Stimulated activated CD4-positive, alpha-beta T cell treated with anti-CD3 and anti-CD28 coated beads, Interleukin-2, amount 100 ng/mL, for 48 hours (primary cell): ENCODE measurements at regions not wholly inside any gene's neighbourhood (a gene's known extent, or its start where the extent isn't known, plus 50 kb on each side); places are given as distances from the start of the nearest gene placed in this dataset.
"Not testable (repeated sequence)": the region's sequence is repeated elsewhere in the genome, so short reads cannot be mapped to it uniquely, and the experiment has no call there.

Experiments used
- DNase-seq, 2 donors: peaks; one replicate each; pipeline ENCODE4 v3.0.0-alpha.2; 2020

DNA sequence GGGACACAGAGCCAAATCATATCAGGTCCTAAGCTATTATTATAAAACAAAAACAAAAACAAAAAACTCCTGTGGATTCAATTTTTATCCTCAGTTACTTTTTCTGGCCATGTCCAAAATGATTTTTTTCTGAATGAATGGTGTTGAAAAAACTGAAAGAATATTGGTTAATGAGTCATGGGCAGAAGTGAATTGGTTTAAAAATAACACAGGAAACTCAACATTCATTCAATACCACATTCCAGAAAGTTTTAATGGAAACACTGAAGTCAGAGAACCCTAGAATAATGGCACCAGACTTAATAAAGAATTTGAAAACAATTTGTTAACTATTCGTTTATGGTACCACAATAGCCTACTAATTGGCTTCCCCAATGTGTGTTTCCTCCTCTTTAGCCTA is 102.4 kb upstream of the CDH9 start:
- DNase-seq, result no peak

DNA sequence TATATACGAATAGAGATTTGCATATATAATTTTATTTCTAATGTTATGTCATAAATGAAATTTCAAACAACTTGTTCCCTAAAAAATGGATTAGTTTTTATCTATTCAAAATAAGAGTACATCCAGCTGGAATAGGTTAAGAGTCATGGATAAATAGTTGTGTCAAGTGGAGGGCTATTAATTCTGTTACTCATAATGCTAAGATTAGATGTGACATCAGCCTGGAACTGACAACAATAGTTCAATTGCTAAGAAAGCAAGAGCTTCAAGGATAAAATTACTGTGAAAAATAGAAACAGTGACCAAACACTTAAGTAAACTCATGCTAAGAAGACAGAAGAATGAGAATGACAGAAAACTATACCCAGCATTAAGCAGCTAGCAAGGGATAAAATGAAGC is 92.2 kb upstream of the CDH9 start:
- DNase-seq, result no peak

DNA sequence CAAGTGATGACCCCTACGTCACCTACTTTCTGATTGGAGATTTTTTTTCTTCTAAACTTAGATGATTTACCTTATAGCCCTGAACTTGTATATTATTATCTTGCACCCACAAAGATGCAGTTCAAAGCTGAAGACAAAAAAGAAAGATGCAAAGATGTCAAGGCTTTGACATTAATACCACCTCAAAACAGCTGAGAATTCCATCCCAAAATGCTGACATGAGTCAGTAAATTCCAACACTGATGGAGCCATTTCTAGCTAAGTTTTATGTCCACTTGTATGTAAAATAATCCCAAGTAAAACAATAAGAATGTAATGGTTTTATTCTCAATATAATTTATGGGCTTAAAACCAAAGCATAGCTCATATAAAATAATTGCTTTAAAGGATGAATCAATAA is 91.5 kb upstream of the CDH9 start:
- DNase-seq, result no peak

DNA sequence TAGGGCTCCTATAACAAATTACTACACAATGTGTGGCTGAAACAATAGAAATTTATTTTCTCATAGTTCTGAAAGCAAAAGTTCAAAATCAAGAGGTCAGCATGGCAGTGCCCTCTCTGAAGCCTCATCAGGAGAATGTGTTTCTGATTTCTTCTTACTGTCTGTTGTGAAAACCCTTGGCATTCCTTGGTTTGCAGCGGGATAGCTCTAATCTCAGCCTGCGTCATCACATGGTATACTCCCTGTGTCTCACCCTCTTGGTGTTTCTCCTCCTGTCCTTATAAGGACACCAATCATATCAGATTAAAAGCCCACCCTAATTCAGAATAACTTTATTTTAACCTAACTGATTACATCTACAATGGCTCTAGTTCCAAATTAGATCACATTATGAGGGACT is 87.5 kb upstream of the CDH9 start:
- no peak for DNase-seq

DNA sequence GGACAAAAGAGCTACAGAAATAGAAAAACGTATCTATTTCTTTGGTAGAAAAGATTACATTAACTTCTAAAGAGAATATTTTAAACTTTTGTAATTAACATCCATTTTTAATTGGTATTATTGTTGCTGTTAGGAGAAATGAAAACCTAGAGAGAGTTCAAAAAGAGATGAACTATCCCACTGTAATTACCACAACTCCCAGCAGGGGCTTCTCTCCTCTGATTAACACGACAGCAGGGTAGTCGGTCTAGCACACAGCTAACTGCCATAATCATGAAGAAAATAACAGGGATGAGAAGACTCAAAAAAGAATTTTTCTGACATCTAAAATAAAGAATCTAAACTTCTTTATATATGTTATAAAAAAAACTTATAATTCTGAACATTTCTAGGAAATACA is 86.2 kb upstream of the CDH9 start:
- no peak for DNase-seq

DNA sequence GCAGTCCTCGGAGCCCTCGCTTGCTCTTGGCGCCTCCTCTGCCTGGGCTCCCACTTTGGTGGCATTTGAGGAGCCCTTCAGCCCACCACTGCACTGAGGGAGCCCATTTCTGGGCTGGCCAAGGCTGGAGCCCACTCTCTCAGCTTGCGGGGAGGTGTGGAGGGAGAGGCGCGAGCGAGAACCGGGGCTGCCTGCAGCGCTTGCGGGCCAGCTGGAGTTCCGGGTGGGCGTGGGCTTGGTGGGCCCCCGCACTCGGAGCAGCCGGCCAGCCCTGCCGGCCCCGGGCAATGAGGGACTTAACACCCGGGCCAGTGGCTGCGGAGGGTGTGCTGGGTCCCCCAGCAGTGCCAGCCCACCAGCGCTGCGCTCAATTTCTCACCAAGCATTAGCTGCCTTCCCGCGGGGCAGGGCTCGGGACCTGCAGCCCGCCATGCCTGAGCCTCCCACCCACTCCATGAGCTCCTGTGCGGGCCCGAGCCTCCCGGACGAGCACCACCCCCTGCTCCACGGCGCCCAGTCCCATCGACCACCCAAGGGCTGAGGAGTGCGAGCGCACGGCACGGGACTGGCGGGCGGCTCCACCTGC is 81.4 kb upstream of the CDH9 start:
- not testable (repeated sequence) for DNase-seq

DNA sequence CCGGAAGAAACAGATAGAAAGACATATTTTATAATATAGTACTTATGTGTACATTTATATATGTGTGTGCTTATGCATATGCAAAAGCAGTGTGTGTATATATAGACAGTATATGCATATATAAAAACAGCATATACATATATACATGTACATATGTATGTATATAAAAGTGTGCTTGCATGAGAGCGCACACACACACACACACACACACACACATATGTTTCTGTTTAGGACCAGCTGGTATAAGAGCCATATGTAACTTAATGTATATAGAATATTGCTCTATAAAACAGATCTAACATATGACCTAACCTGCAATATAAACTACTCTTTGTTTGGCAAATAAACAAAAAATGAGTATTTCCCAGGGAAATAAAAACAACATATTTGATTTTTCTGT is 65.1 kb upstream of the CDH9 start:
- DNase-seq, result no peak

DNA sequence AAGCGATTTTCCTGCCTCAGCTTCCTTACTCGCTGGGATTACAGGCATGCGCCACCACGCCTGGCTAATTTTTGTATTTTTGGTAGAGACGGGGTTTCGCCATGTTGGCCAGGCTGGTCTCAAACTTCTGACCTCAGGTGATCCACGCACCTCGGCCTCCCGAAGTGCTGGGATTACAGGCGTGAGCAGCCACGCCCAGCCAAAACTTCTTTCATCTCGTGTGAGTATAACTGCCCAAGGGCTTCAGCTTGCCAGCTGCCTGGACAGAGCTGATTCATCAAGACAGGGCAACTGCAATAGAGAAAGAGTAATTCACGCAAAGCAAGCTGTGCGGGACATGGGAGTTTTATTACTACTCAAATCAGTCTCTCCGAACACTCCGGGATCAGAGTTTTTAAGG is 57.4 kb upstream of the CDH9 start:
- not testable (repeated sequence) for DNase-seq

DNA sequence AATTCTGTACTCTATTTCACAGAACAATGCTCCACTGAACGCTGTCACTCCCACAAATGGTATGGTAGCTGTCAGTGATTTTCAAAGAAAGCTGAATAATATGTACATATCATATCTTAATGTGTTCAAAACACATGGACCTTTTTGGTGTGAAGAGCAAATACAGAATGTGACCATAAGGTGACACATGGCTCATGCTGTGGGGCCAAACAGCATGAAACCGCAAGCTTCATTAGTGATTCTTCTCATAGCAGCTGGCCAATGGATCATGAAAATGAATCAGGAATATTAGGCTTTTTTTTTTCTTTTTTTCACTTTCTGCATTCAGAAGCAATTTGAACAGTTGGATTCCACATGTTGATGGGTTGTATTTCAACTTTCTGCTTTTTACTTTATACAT is 54.9 kb upstream of the CDH9 start:
- no peak for DNase-seq

DNA sequence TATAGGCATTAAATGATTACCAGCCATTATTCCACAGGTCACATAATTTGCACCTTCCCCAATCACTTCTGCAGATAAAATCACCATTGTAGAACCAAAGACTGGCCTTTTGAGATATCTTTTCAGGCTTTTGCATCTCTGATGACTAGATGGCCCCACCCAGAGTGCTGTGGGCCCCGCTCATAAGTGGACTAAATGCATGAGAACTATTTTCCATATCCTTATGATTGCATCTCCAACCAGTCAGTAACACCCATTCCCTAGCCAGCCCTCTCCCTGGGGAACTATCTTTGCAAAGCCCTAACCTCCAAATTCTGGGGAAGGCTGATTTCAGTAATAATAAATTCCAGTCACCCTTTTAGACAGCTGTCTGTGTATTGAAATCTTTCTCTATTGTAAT is 53.5 kb upstream of the CDH9 start:
- DNase-seq, result no peak

DNA sequence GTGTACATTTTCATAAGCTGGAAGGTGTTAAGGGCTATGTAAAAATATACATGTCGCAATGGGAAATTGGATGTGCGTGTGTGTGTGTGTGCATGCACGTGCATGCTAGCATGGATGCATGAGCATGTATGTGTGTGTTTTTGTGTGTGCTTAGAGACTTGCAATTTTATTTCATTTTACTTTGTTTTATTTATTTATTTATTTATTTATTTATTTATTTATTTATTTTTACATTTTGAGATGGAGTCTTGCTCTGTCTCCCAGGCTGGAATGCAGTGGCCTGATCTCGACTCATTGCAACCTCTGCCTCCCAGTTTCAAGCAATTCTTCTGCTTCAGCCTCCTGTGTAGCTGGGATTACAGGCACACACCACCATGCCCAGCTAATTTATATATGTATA is 50.4 kb upstream of the CDH9 start:
- not testable (repeated sequence) for DNase-seq
